ENCODE measurements at regions not wholly inside any gene's neighbourhood (a gene's known extent, or its start where the extent isn't known, plus 50 kb on each side); places are given as distances from the start of the nearest gene placed in this dataset.
"Not testable (repeated sequence)": the region's sequence is repeated elsewhere in the genome, so short reads cannot be mapped to it uniquely, and the experiment has no call there.

- Histone ChIP-seq H3K9me3 (ENCODE audit: insufficient read depth, low read length) (peaks cover 25% of the 10 kb centered on the region), H3K4me3 (ENCODE audit: insufficient read length, low read depth) (no peak overlapping the region), H3K9ac (ENCODE audit: insufficient read length, low read depth) (no peak overlapping the region), H3K27me3 (ENCODE audit: insufficient read depth, insufficient read length) (no peaks in the 10 kb centered on the region), H3K4me1 (ENCODE audit: insufficient read depth, insufficient read length) (no peaks in the 10 kb centered on the region), H3K36me3 (ENCODE audit: insufficient read depth, insufficient read length, low read length) (no peaks in the 10 kb centered on the region)
- DNase-seq (ENCODE audit: low read depth, low spot score), result no peak
- no peak for TF ChIP-seq ZNF274 (IDR thresholded peaks at IDR 0.05; ENCODE audit: low read depth, low read length)
- TF ChIP-seq YY1 (IDR thresholded peaks at IDR 0.05; ENCODE audit: insufficient read depth, insufficient read length), result no peak
- TF ChIP-seq SUZ12 (IDR thresholded peaks at IDR 0.05; ENCODE audit: extremely low read depth, insufficient read depth, insufficient read length), result no peak
Observed at GRCh38 chr1:157326173-157326859, 188.1 kb upstream of the ETV3 start.

- TF ChIP-seq YY1 (IDR thresholded peaks at IDR 0.05; ENCODE audit: insufficient read depth, insufficient read length), result no peak
Observed at GRCh38 chr1:157325220-157325619, 187.0 kb upstream of the ETV3 start.

GRCh38 chr1:157321972-157322371, 183.8 kb upstream of the ETV3 start:
- not testable (repeated sequence) for H3K9ac ChIP-seq (ENCODE audit: insufficient read length, low read depth); H3K4me1 ChIP-seq (ENCODE audit: insufficient read depth, insufficient read length); H3K27me3 ChIP-seq (ENCODE audit: insufficient read depth, insufficient read length)

More at GRCh38 chr1:157325220-157325619, 187.0 kb upstream of the ETV3 start:
- Histone ChIP-seq H3K36me3 (ENCODE audit: insufficient read depth, insufficient read length, low read length) (no peaks in the 10 kb centered on the region), H3K4me3 (ENCODE audit: insufficient read length, low read depth) (no peak overlapping the region), H3K9ac (ENCODE audit: insufficient read length, low read depth) (no peak overlapping the region), H3K4me1 (ENCODE audit: insufficient read depth, insufficient read length) (no peaks in the 10 kb centered on the region), H3K27me3 (ENCODE audit: insufficient read depth, insufficient read length) (no peaks in the 10 kb centered on the region), H3K9me3 (ENCODE audit: insufficient read depth, low read length) (peaks cover 17% of the 10 kb centered on the region)
- no peak for DNase-seq (ENCODE audit: low read depth, low spot score)

GRCh38 chr1:157319567-157319966, 181.4 kb upstream of the ETV3 start:
- Histone ChIP-seq H3K4me3 (ENCODE audit: insufficient read length, low read depth) (no peak overlapping the region), H3K4me1 (ENCODE audit: insufficient read depth, insufficient read length) (no peaks in the 10 kb centered on the region), H3K9ac (ENCODE audit: insufficient read length, low read depth) (no peak overlapping the region), H3K36me3 (ENCODE audit: insufficient read depth, insufficient read length, low read length) (no peaks in the 10 kb centered on the region), H3K27me3 (ENCODE audit: insufficient read depth, insufficient read length) (no peaks in the 10 kb centered on the region), H3K9me3 (ENCODE audit: insufficient read depth, low read length) (peaks cover 12% of the 10 kb centered on the region; the same call in 1 of the 2 replicates)
- TF ChIP-seq ZNF274 (IDR thresholded peaks at IDR 0.05; ENCODE audit: low read depth, low read length), result no peak
- no peak for TF ChIP-seq SUZ12 (IDR thresholded peaks at IDR 0.05; ENCODE audit: extremely low read depth, insufficient read depth, insufficient read length)
- no peak for TF ChIP-seq YY1 (IDR thresholded peaks at IDR 0.05; ENCODE audit: insufficient read depth, insufficient read length)
- no peak for DNase-seq (ENCODE audit: low read depth, low spot score)

More at GRCh38 chr1:157321972-157322371, 183.8 kb upstream of the ETV3 start:
- not testable (repeated sequence) for H3K36me3 ChIP-seq (ENCODE audit: insufficient read depth, insufficient read length, low read length); DNase-seq (ENCODE audit: low read depth, low spot score); H3K4me3 ChIP-seq (ENCODE audit: insufficient read length, low read depth)
- H3K9me3 ChIP-seq (ENCODE audit: insufficient read depth, low read length), result peaks cover 12% of the 10 kb centered on the region; the same call in 1 of the 2 replicates

- not testable (repeated sequence) for H3K4me3 ChIP-seq (ENCODE audit: insufficient read length, low read depth); H3K9ac ChIP-seq (ENCODE audit: insufficient read length, low read depth); H3K36me3 ChIP-seq (ENCODE audit: insufficient read depth, insufficient read length, low read length); H3K27me3 ChIP-seq (ENCODE audit: insufficient read depth, insufficient read length); DNase-seq (ENCODE audit: low read depth, low spot score); H3K4me1 ChIP-seq (ENCODE audit: insufficient read depth, insufficient read length)
- peaks cover 12% of the 10 kb centered on the region; the same call in 1 of the 2 replicates for H3K9me3 ChIP-seq (ENCODE audit: insufficient read depth, low read length)
Observed at GRCh38 chr1:157317229-157317628, 179.0 kb upstream of the ETV3 start.

- H3K4me1 ChIP-seq (ENCODE audit: insufficient read depth, insufficient read length), result peaks cover 6% of the 10 kb centered on the region
- H3K27me3 ChIP-seq (ENCODE audit: insufficient read depth, insufficient read length), result no peaks in the 10 kb centered on the region
- DNase-seq (ENCODE audit: low read depth, low spot score), result no peak
- no peak for TF ChIP-seq ZNF274 (IDR thresholded peaks at IDR 0.05; ENCODE audit: low read depth, low read length)
- TF ChIP-seq SUZ12 (IDR thresholded peaks at IDR 0.05; ENCODE audit: extremely low read depth, insufficient read depth, insufficient read length), result no peak
- no peak for TF ChIP-seq YY1 (IDR thresholded peaks at IDR 0.05; ENCODE audit: insufficient read depth, insufficient read length)
- H3K4me3 ChIP-seq (ENCODE audit: insufficient read length, low read depth), result no peak overlapping the region
- H3K9me3 ChIP-seq (ENCODE audit: insufficient read depth, low read length), result peaks cover 9% of the 10 kb centered on the region; the same call in 1 of the 2 replicates
- H3K36me3 ChIP-seq (ENCODE audit: insufficient read depth, insufficient read length, low read length), result no peaks in the 10 kb centered on the region
- no peak overlapping the region for H3K9ac ChIP-seq (ENCODE audit: insufficient read length, low read depth)
Observed at GRCh38 chr1:157315544-157315943, 177.3 kb upstream of the ETV3 start.

GRCh38 chr1:157314408-157314807, 176.2 kb upstream of the ETV3 start:
- Histone ChIP-seq H3K9ac (ENCODE audit: insufficient read length, low read depth) (no peak overlapping the region), H3K27me3 (ENCODE audit: insufficient read depth, insufficient read length) (no peaks in the 10 kb centered on the region), H3K4me1 (ENCODE audit: insufficient read depth, insufficient read length) (peaks cover 6% of the 10 kb centered on the region), H3K9me3 (ENCODE audit: insufficient read depth, low read length) (peaks cover 3% of the 10 kb centered on the region; the same call in 1 of the 2 replicates), H3K36me3 (ENCODE audit: insufficient read depth, insufficient read length, low read length) (no peaks in the 10 kb centered on the region), H3K4me3 (ENCODE audit: insufficient read length, low read depth) (no peak overlapping the region)
- no peak for DNase-seq (ENCODE audit: low read depth, low spot score)
- no peak for TF ChIP-seq SUZ12 (IDR thresholded peaks at IDR 0.05; ENCODE audit: extremely low read depth, insufficient read depth, insufficient read length)
- no peak for TF ChIP-seq ZNF274 (IDR thresholded peaks at IDR 0.05; ENCODE audit: low read depth, low read length)
- TF ChIP-seq YY1 (IDR thresholded peaks at IDR 0.05; ENCODE audit: insufficient read depth, insufficient read length), result no peak
